Cardiac fibroblast (primary cell): ENCODE measurements at regions not wholly inside any gene's neighbourhood (a gene's known extent, or its start where the extent isn't known, plus 50 kb on each side); places are given as distances from the start of the nearest gene placed in this dataset.

Experiments
- DNase-seq, 2 donors: peaks; one replicate each; pipeline versions ENCODE4 v3.0.0 to v3.0.0-alpha.2; 2010; ENCODE audit warnings: low read depth in 2 of 2
- H3K4me3 ChIP-seq, 2 donors: replicated peaks in 1 of 2; 1 replicate in 1 of 2; 2 replicates in 1 of 2; pipeline ENCODE4 v1.5.1; 2011; ENCODE audit warnings: low read depth in 2 of 2, low read length in 2 of 2, mild to moderate bottlenecking in 2 of 2, moderate library complexity in 1 of 2
- TF ChIP-seq, protein P1 (sequence below): IDR thresholded peaks from one replicate; pipeline ENCODE4 v1.5.1; 2011; ENCODE audit warnings: low read depth, mild to moderate bottlenecking, low read length, inconsistent platforms

DNA sequence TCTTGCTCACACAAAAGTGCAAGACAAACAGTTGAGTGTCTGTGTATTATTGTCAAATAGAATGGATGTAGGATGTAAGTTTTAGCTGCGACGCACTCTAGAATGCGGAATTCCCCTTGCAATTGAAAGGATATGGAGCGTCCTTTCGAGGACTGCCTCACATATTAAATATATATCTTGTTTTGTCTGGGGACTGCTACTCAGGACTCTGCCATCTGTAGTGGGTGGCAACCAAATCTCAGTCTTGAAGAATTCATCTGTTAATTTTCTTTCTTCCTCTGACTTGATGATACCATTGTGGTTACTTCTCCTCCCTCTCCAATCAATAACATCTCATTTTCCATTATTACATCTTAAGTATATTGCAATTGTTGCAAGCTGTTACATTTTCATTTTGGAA, 121.6 kb downstream of the SOX4 start:
- DNase-seq: no peak
- no peak overlapping the region for H3K4me3 ChIP-seq
- TF ChIP-seq, protein P1, sequence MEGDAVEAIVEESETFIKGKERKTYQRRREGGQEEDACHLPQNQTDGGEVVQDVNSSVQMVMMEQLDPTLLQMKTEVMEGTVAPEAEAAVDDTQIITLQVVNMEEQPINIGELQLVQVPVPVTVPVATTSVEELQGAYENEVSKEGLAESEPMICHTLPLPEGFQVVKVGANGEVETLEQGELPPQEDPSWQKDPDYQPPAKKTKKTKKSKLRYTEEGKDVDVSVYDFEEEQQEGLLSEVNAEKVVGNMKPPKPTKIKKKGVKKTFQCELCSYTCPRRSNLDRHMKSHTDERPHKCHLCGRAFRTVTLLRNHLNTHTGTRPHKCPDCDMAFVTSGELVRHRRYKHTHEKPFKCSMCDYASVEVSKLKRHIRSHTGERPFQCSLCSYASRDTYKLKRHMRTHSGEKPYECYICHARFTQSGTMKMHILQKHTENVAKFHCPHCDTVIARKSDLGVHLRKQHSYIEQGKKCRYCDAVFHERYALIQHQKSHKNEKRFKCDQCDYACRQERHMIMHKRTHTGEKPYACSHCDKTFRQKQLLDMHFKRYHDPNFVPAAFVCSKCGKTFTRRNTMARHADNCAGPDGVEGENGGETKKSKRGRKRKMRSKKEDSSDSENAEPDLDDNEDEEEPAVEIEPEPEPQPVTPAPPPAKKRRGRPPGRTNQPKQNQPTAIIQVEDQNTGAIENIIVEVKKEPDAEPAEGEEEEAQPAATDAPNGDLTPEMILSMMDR: no peak

DNA sequence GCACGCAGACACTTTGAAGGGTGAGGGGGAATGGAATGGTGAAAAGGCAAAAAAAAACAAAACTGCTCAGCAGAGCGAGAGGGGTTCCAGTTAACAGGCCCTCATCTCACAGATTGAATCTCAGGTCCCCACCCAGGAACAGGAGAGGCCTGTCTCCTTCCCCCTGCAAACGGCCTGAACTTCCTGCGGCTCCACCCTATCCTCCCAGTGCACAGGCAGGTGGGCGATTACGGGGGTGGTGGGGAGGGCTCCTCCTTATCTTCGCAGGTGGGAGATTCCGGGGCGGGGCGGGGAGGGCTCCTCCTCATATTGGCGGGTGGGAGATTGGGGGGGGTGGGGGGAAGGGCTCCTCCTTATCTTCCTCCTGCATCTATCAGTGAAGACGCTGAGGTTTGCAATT, 129.0 kb downstream of the SOX4 start:
- TF ChIP-seq, protein P1: no peak
- DNase-seq: no peak
- H3K4me3 ChIP-seq: no peak overlapping the region

DNA sequence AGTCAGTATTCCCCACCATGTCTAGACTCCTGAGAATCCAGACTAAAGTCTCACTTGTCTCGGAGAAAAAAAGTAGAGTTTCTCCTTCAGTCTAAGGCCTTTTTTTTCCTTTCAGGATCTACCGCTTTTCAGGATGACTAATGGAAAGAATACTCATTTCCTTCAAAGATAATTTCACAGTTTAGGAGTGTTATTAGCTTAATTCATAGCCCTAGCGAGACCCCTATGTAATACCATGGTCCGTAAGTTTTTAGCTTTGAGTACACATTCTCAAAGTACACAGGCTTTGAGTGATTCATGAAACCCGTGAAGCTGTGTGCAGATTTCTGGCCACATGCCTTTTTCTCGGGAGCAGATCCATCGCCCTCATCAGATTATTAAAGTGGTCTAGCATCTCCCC, 133.1 kb downstream of the SOX4 start:
- DNase-seq: no peak
- no peak overlapping the region for H3K4me3 ChIP-seq
- TF ChIP-seq, protein P1: no peak

DNA sequence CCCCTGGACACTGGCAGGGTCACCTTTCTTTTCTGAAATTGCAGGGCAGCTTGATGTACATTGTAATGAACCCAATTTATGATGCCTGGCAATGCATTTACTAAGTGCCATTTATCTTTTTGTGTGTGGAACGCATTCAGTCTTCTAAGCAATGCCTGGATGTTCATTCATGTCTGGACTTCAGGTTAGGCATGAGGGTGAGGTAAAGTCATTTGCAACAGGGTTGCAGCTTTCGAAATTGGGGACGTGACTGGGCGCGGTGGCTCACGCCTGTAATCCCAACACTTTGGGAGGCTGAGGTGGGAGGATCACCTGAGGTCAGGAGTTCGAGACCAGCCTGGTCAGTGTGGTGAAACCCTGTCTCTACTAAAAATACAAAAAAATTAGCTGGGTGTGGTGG, 134.6 kb downstream of the SOX4 start:
- DNase-seq: no peak
- no peak overlapping the region for H3K4me3 ChIP-seq
- TF ChIP-seq, protein P1: no peak

DNA sequence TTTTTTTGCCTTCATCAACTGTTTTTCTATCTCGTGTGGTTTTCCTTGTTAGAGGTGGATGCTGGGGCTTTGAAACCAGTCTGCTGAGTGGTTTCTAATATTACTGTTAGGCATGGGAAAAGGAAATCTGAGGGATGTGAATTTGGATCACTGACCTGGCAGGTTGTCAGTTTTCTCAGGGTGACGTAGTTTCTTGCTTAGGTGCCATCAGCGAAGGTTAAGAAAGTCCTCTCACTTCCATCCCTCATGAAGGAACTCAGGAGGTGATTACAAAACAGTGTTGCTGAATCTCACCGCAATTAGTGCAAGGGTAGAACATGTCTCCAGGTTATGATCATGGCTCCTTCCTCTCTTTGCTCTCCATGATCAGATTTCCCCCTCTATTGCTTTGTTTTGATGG, 135.9 kb downstream of the SOX4 start:
- TF ChIP-seq, protein P1: no peak
- no peak for DNase-seq
- no peak overlapping the region for H3K4me3 ChIP-seq

DNA sequence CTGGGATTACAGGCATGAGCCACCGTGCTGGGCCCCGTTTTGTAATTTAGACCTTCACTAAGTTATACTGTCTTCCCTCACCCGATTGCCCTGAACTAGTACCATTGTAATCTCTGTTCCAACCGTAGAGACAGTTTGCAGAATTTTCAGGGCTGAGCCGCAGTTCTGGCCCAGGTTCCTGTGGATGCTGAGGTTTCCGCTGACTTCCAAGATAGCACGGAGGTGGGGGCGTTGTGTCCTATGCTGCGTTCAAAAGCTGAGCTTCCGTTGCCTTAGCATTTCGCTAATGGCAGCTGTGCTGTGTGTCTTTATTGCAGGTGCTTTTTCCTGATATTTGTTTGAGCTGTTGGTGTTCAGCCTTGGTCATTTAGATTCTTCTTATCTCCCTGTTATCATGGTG, 137.0 kb downstream of the SOX4 start:
- no peak overlapping the region for H3K4me3 ChIP-seq

More for the DNA sequence above, 137.0 kb downstream of the SOX4 start:
- TF ChIP-seq, protein P1: no peak
- no peak for DNase-seq
